AG09309 (cell line): ENCODE measurements at regions not wholly inside any gene's neighbourhood (a gene's known extent, or its start where the extent isn't known, plus 50 kb on each side); places are given as distances from the start of the nearest gene placed in this dataset.
"Not testable (repeated sequence)": the region's sequence is repeated elsewhere in the genome, so short reads cannot be mapped to it uniquely, and the experiment has no call there.

Source experiments
- DNase-seq: peaks from one replicate; pipeline ENCODE4 v3.0.0-alpha.2; 2010; ENCODE audit warnings: low read depth
- H3K4me3 ChIP-seq: 2 replicates; pipeline ENCODE4 v1.5.1; 2011; ENCODE audit warnings: mild to moderate bottlenecking, low read depth, low read length, moderate library complexity; ENCODE audit not compliant: control insufficient read depth
- CTCF ChIP-seq: IDR thresholded peaks from 2 replicates; pipeline ENCODE4 v1.5.1; 2011; ENCODE audit warnings: mild to moderate bottlenecking, low read depth, low read length, inconsistent platforms; ENCODE audit not compliant: insufficient read depth, control insufficient read depth; ENCODE audit errors: missing control alignments

GRCh38 chrX:13216139-13216538 lies 103.7 kb downstream of the ATXN3L start:
- no peak overlapping the region for H3K4me3 ChIP-seq
- DNase-seq, result no peak
- TF ChIP-seq CTCF, result no peak

GRCh38 chrX:13215729-13216128 lies 104.1 kb downstream of the ATXN3L start:
- TF ChIP-seq CTCF, result no peak
- no peak overlapping the region for H3K4me3 ChIP-seq
- no peak for DNase-seq

GRCh38 chrX:13212191-13212651 lies 107.6 kb downstream of the ATXN3L start:
- no peak for DNase-seq

GRCh38 chrX:13210142-13210541 lies 109.7 kb downstream of the ATXN3L start:
- H3K4me3 ChIP-seq, DNase-seq: not testable (repeated sequence)

More at GRCh38 chrX:13212191-13212651, 107.6 kb downstream of the ATXN3L start:
- no peak overlapping the region for H3K4me3 ChIP-seq
- no peak for TF ChIP-seq CTCF

- not testable (repeated sequence) for H3K4me3 ChIP-seq, DNase-seq
Observed at GRCh38 chrX:13209704-13210103, 110.1 kb downstream of the ATXN3L start.

- no peak for DNase-seq
- no peak for TF ChIP-seq CTCF
- H3K4me3 ChIP-seq, result no peak overlapping the region
Observed at GRCh38 chrX:13208281-13208935, 111.4 kb downstream of the ATXN3L start.

GRCh38 chrX:13203271-13203670 lies 116.6 kb downstream of the ATXN3L start:
- no peak for DNase-seq
- no peak overlapping the region for H3K4me3 ChIP-seq
- TF ChIP-seq CTCF, result no peak
